H1 (cell line): ENCODE measurements at regions not wholly inside any gene's neighbourhood (a gene's known extent, or its start where the extent isn't known, plus 50 kb on each side); places are given as distances from the start of the nearest gene placed in this dataset.

ENCODE experiments used
- CTCF ChIA-PET: fragments of 300-600 bp; sonication (Branson Sonifier 250); formaldehyde crosslinking; loops from one replicate; lab custom pipeline; 2021; ENCODE audit not compliant: partially characterized antibody; lab: Charles Lee
- POLR2A ChIA-PET: fragments of 300-600 bp; sonication (Branson Sonifier 250); formaldehyde crosslinking; loops from one replicate; lab custom pipeline; 2021; ENCODE audit warnings: inconsistent platforms; ENCODE audit not compliant: partially characterized antibody; lab: Charles Lee
- DNase-seq, 2 experiments: peaks; one replicate each; pipeline versions ENCODE4 v3.0.0 to v3.0.0-alpha.2; 2010 to 2022; ENCODE audit warnings: low spot score in 2 of 2, low read depth in 1 of 2, mixed read lengths in 1 of 2
- FAIRE-seq: peaks from 2 replicates; lab custom pipeline; 2011; peaks lifted over from hg19 to GRCh38; lab: Jason Lieb, UNC
- H2AFZ ChIP-seq: 2 replicates; pipeline ENCODE4 v1.8.1; 2012; ENCODE audit warnings: low read length, inconsistent platforms
- H2AK5ac ChIP-seq: 2 replicates; pipeline ENCODE4 v1.6.1; 2013; ENCODE audit warnings: low read depth, low read length
- H2BK120ac ChIP-seq: replicated peaks from 2 replicates; pipeline ENCODE3; 2013; ENCODE audit warnings: low read depth, low read length, inconsistent platforms
- H2BK12ac ChIP-seq: 2 replicates; pipeline ENCODE4 v1.6.1; 2013; ENCODE audit warnings: low read depth, low read length
- H2BK15ac ChIP-seq: 2 replicates; pipeline ENCODE4 v1.6.1; 2013; ENCODE audit warnings: low read length
- H2BK20ac ChIP-seq: 2 replicates; pipeline ENCODE4 v1.6.1; 2013; ENCODE audit warnings: low read length
- H2BK5ac ChIP-seq: 2 replicates; pipeline ENCODE4 v1.6.1; 2013; ENCODE audit warnings: low read depth, low read length
- H3K14ac ChIP-seq: 2 replicates; pipeline ENCODE4 v1.6.1; 2013; ENCODE audit warnings: inconsistent platforms; ENCODE audit not compliant: insufficient read length
- H3K18ac ChIP-seq: 2 replicates; pipeline ENCODE4 v1.6.1; 2013; ENCODE audit warnings: low read length; ENCODE audit errors: extremely low read depth
- H3K23ac ChIP-seq: 2 replicates; pipeline ENCODE4 v1.6.1; 2013; ENCODE audit warnings: inconsistent platforms; ENCODE audit not compliant: insufficient read length
- H3K23me2 ChIP-seq: 2 replicates; pipeline ENCODE4 v1.6.1; 2013; ENCODE audit warnings: low read depth, low read length
- H3K27ac ChIP-seq: 2 replicates; pipeline ENCODE4 v1.6.1; 2011; ENCODE audit warnings: low read depth, low read length, inconsistent platforms
- H3K27me3 ChIP-seq, 4 experiments: replicated peaks in 1 of 4; 1 replicate in 1 of 4; 2 replicates in 3 of 4; pipeline versions ENCODE4 v1.6.1 to v1.8.1; 2011 to 2013; ENCODE audit warnings: low read length in 3 of 4, mild to moderate bottlenecking in 3 of 4, inconsistent platforms in 2 of 4, mixed read lengths in 2 of 4, moderate library complexity in 1 of 4; ENCODE audit not compliant: control insufficient read depth in 3 of 4, insufficient read depth in 3 of 4; ENCODE audit errors: extremely low read depth in 1 of 4
- H3K36me3 ChIP-seq, 4 experiments: 2 replicates each; pipeline versions ENCODE4 v1.6.1 to v1.8.1; 2011 to 2013; ENCODE audit warnings: mild to moderate bottlenecking in 4 of 4, low read length in 3 of 4, moderate library complexity in 2 of 4, control low read depth in 1 of 4, inconsistent platforms in 1 of 4; ENCODE audit not compliant: insufficient read depth in 4 of 4, control insufficient read depth in 2 of 4
- H3K4ac ChIP-seq: replicated peaks from 2 replicates; pipeline ENCODE3; 2013; ENCODE audit warnings: low read length, low read depth, mixed read lengths, inconsistent platforms; ENCODE audit not compliant: insufficient read length
- H3K4me1 ChIP-seq, 4 experiments: replicated peaks in 1 of 4; 1 replicate in 1 of 4; 2 replicates in 3 of 4; pipeline versions ENCODE4 v1.6.1 to v1.8.1; 2011 to 2013; ENCODE audit warnings: low read length in 3 of 4, inconsistent platforms in 2 of 4, mixed read lengths in 1 of 4; ENCODE audit not compliant: insufficient read depth in 4 of 4, control insufficient read depth in 3 of 4
- H3K4me2 ChIP-seq, 2 experiments: 2 replicates each; pipeline versions ENCODE4 v1.6.1 to v1.8.1; 2011 to 2013; ENCODE audit warnings: low read depth in 2 of 2, low read length in 2 of 2, control low read depth in 1 of 2, inconsistent platforms in 1 of 2, mild to moderate bottlenecking in 1 of 2; ENCODE audit not compliant: insufficient read depth in 1 of 2
- H3K4me3 ChIP-seq, 4 experiments: fragments of 200-600, 300-600 bp in 1 of 4; sonication (generic), shearing (Covaris generic), sonication (Bioruptor Twin) in 1 of 4; 2 replicates each; pipeline versions ENCODE4 v1.5.1 to v1.8.1; 2011 to 2016; ENCODE audit warnings: low read length in 4 of 4, low read depth in 3 of 4, control low read depth in 2 of 4, inconsistent platforms in 2 of 4, mild to moderate bottlenecking in 2 of 4, mixed read lengths in 1 of 4, moderate library complexity in 1 of 4; ENCODE audit not compliant: insufficient read depth in 2 of 4; ENCODE audit errors: extremely low read depth in 1 of 4
- H3K56ac ChIP-seq: replicated peaks from 2 replicates; pipeline ENCODE3; 2013; ENCODE audit warnings: low read depth, mild to moderate bottlenecking, mixed read lengths, low read length, inconsistent platforms; ENCODE audit not compliant: insufficient read length
- H3K79me1 ChIP-seq: 2 replicates; pipeline ENCODE4 v1.6.1; 2013; ENCODE audit warnings: low read depth, low read length, control low read depth
- H3K79me2 ChIP-seq, 2 experiments: 2 replicates each; pipeline versions ENCODE4 v1.6.1 to v1.8.1; 2012 to 2013; ENCODE audit warnings: low read length in 2 of 2, mild to moderate bottlenecking in 2 of 2, inconsistent platforms in 1 of 2; ENCODE audit not compliant: insufficient read depth in 2 of 2, control insufficient read depth in 1 of 2
- H3K9ac ChIP-seq, 4 experiments: replicated peaks in 1 of 4; 1 replicate in 1 of 4; 2 replicates in 3 of 4; pipeline versions ENCODE4 v1.6.1 to v1.8.1; 2011 to 2013; ENCODE audit warnings: low read depth in 3 of 4, low read length in 3 of 4, control low read depth in 2 of 4, mild to moderate bottlenecking in 2 of 4, moderate library complexity in 2 of 4, inconsistent platforms in 1 of 4; ENCODE audit errors: extremely low read depth in 1 of 4
- H3K9me3 ChIP-seq, 2 experiments: 2 replicates each; pipeline versions ENCODE4 v1.6.1 to v1.8.1; 2012 to 2013; ENCODE audit warnings: mild to moderate bottlenecking in 2 of 2, moderate library complexity in 2 of 2, control low read depth in 1 of 2, inconsistent platforms in 1 of 2, low read depth in 1 of 2, low read length in 1 of 2, mixed read lengths in 1 of 2; ENCODE audit not compliant: insufficient read depth in 2 of 2
- H4K20me1 ChIP-seq, 2 experiments: replicated peaks in 1 of 2; 2 replicates each; pipeline versions ENCODE3 to v1.8.1; 2011 to 2013; ENCODE audit warnings: inconsistent platforms in 2 of 2, low read length in 2 of 2, mild to moderate bottlenecking in 1 of 2; ENCODE audit not compliant: insufficient read depth in 2 of 2, control insufficient read depth in 1 of 2
- H4K5ac ChIP-seq: 2 replicates; pipeline ENCODE4 v1.6.1; 2013; ENCODE audit warnings: low read length, low read depth, mixed read lengths, inconsistent platforms; ENCODE audit not compliant: insufficient read length
- H4K8ac ChIP-seq: 2 replicates; pipeline ENCODE4 v1.8.0; 2013; ENCODE audit warnings: mild to moderate bottlenecking, moderate library complexity, low read length, inconsistent platforms; ENCODE audit not compliant: insufficient read depth; ENCODE audit errors: extremely low read depth
- H4K91ac ChIP-seq: replicated peaks from 2 replicates; pipeline ENCODE3; 2013; ENCODE audit warnings: low read length, mixed read lengths, inconsistent platforms; ENCODE audit not compliant: insufficient read length
- ASH2L ChIP-seq: fragments of 200-600, 300-600 bp; sonication (generic); IDR thresholded peaks from one replicate; pipeline ENCODE4 v1.7.1; 2017; ENCODE audit warnings: low read length
- CHD1 ChIP-seq: IDR thresholded peaks from 2 replicates; pipeline ENCODE4 v1.6.1; 2012; ENCODE audit warnings: low read depth, low read length, improper control_type of control experiment
- GABPA ChIP-seq: IDR thresholded peaks from 2 replicates; pipeline ENCODE4 v1.6.1; 2011; ENCODE audit warnings: mild to moderate bottlenecking, low read length, moderate library complexity, borderline replicate concordance; ENCODE audit not compliant: insufficient read depth
- JUN ChIP-seq: IDR thresholded peaks from 2 replicates; pipeline ENCODE4 v1.6.1; 2011; ENCODE audit warnings: low read depth, mild to moderate bottlenecking, improper control_type of control experiment, low read length
- JUND ChIP-seq: IDR thresholded peaks from 2 replicates; pipeline ENCODE4 v1.6.1; 2011; ENCODE audit warnings: mild to moderate bottlenecking, improper control_type of control experiment, low read length
- KDM4A ChIP-seq: IDR thresholded peaks from one replicate; pipeline ENCODE4 v1.7.1; 2012; ENCODE audit warnings: low read depth, mild to moderate bottlenecking, moderate library complexity, low read length, inconsistent platforms; ENCODE audit not compliant: severe bottlenecking
- RXRA ChIP-seq: IDR thresholded peaks from 2 replicates; pipeline ENCODE4 v1.6.1; 2011; ENCODE audit warnings: low read depth, mild to moderate bottlenecking, low read length, moderate library complexity; ENCODE audit not compliant: insufficient read depth
- TEAD4 ChIP-seq: IDR thresholded peaks from 2 replicates; pipeline ENCODE4 v1.6.1; 2012; ENCODE audit warnings: low read depth, low read length, inconsistent platforms, mixed read lengths
- USF2 ChIP-seq: IDR thresholded peaks from 2 replicates; pipeline ENCODE4 v1.6.1; 2011; ENCODE audit warnings: low read length, improper control_type of control experiment
- ZNF274 ChIP-seq: IDR thresholded peaks from 2 replicates; pipeline ENCODE4 v1.7.0; 2012; ENCODE audit warnings: low read length, borderline replicate concordance; ENCODE audit errors: extremely low read depth
- WGBS, 2 experiments: shearing (Covaris generic) in 1 of 2; methylation state at CpG; one replicate each; pipeline versions ENCODE4 v1.1.6 to v1.1.7; 2013 to 2015; ENCODE audit warnings: low lambda C conversion rate in 2 of 2, mixed read lengths in 2 of 2, inconsistent platforms in 1 of 2, low coverage in 1 of 2, missing lambda C conversion rate in 1 of 2; ENCODE audit not compliant: insufficient replicate concordance in 2 of 2, insufficient coverage in 1 of 2, insufficient read length in 1 of 2; ENCODE audit errors: extremely low coverage in 1 of 2, missing lambda C conversion rate in 1 of 2; 5-methylcytosine and 5-hydroxymethylcytosine counted together
- TF ChIP-seq, protein P1 (sequence below): IDR thresholded peaks from 2 replicates; pipeline ENCODE4 v1.6.1; 2011; ENCODE audit warnings: low read depth, mild to moderate bottlenecking, low read length; ENCODE audit not compliant: insufficient read depth

DNA sequence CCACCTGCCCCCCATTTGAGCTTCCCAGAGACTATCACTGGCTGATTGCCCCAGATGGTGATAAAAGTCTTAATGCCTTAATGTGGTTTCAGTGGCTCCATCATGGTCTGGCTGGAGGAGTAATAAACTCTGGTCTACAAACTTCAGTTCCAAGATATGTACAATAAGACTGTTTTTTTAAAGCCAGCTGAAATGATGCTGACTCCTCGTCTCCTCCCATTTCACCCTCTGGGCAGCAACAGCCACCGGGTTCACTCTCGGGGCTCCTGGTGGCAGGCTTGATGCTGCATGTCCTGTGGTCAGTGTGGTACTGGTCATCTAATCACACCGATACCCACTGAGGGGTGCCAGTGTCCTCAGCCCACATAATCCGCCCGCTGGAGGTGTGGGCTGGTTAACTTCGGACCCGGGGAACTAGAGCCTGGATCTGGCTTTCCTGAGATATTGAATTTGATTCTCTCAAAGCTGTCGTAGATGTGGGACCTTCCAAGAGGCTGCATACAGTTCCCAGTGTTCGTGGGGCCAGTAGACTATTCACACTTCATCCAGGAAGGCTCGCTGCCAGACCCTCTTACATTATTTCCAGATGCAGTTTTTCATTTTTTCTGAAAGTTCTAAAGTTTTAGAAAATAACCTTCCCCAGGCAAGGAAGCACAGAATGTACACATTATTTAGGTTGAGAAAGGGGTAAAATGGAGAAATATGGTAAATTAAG, 95.3 kb downstream of the GALR1 start:
- FAIRE-seq = no peak
- Histone ChIP-seq H3K9me3 (no peaks in the 10 kb centered on the region), H3K4me2 (no peak overlapping the region), H3K36me3 (no peaks in the 10 kb centered on the region), H4K5ac (no peak overlapping the region), H3K27ac (no peak overlapping the region), H3K23ac (no peak overlapping the region), H3K18ac (no peak overlapping the region), H3K4me3 (no peak overlapping the region), H2BK120ac (no peak overlapping the region), H2AK5ac (no peak overlapping the region), H2BK5ac (no peak overlapping the region), H2BK20ac (no peak overlapping the region), H3K23me2 (no peaks in the 10 kb centered on the region), H4K8ac (no peak overlapping the region), H4K20me1 (no peaks in the 10 kb centered on the region), H3K79me2 (no peaks in the 10 kb centered on the region), H4K91ac (no peak overlapping the region), H3K56ac (no peak overlapping the region), H2BK15ac (no peak overlapping the region), H2BK12ac (no peak overlapping the region), H3K9ac (no peak overlapping the region), H3K27me3 (no peaks in the 10 kb centered on the region), H3K4me1 (no peaks in the 10 kb centered on the region; a peak in 1 of 7 replicates), H2AFZ (no peak overlapping the region), H3K79me1 (no peaks in the 10 kb centered on the region), H3K14ac (no peak overlapping the region), H3K4ac (no peak overlapping the region)
- ChIA-PET POLR2A (interaction anchor here (0.6 kb wide), 1 partner anchor 71 kb away, joined by 3 read pairs; no protein-coding TSS in a partner anchor), CTCF (interaction anchor here (1.0 to 1.7 kb wide), 3 partner anchors 9 to 13 kb away, joined by 3 to 6 read pairs (median 3); no protein-coding TSS in a partner anchor)
- WGBS, 2 experiments = 90% methylated on average over 10 of the region's 11 CpGs; no CpG with 5 or more reads in 1 of the 2 experiments
- DNase-seq = no peak
- TF ChIP-seq KDM4A = no peak
- TF ChIP-seq RXRA = no peak
- TF ChIP-seq JUND = no peak
- no peak for TF ChIP-seq GABPA
- TF ChIP-seq ASH2L = no peak
- no peak for TF ChIP-seq ZNF274
- TF ChIP-seq JUN = no peak
- TF ChIP-seq USF2 = no peak
- TF ChIP-seq, protein P1, sequence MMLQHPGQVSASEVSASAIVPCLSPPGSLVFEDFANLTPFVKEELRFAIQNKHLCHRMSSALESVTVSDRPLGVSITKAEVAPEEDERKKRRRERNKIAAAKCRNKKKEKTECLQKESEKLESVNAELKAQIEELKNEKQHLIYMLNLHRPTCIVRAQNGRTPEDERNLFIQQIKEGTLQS = no peak
- no peak for TF ChIP-seq CHD1
- TF ChIP-seq TEAD4 = no peak
